ENCODE measurements at regions not wholly inside any gene's neighbourhood (a gene's known extent, or its start where the extent isn't known, plus 50 kb on each side); places are given as distances from the start of the nearest gene placed in this dataset.

DNA sequence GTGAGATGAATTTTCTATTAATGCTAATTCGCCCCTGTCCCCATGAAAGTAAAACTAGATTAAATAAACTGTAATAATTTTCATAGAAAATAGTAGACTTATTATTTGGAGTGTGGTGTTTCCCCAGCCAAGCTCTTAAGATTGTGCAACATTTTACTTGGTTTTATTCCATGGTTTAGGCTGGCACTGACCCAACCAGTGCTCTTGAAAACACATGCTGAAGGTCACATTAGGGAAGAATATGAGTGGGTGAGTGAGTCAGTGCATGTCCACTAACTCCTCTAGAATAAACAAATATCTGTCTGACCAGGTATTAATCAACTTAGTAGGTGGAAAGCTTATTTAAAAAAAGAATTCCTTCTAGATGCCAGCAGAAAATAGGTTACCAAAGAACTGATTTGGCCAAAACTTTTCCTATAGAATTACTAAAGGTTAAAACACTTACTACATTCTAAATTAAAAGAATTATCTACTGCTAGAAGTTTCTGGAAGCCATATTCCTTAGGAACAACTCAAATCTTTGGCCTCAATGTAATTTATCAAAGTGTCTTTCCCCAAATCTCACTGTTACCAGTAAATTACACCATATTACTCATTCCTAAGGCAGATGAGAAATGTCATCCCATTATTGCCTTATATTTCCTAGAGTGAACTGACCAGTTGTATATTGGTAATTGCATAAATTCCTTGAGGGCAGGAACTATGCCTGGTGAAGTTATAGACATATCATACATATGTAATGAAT, 89.7 kb upstream of the RGS1 start:
- H3K36me3 ChIP-seq (ENCODE audit: control insufficient read depth, insufficient read depth, low read length) = no peaks in the 10 kb centered on the region
- no peak overlapping the region for H3K4me3 ChIP-seq (ENCODE audit: low read depth, low read length)
- no peaks in the 10 kb centered on the region for H3K27me3 ChIP-seq (ENCODE audit: control insufficient read depth, insufficient read depth, low read length)
- TF ChIP-seq, protein P1, sequence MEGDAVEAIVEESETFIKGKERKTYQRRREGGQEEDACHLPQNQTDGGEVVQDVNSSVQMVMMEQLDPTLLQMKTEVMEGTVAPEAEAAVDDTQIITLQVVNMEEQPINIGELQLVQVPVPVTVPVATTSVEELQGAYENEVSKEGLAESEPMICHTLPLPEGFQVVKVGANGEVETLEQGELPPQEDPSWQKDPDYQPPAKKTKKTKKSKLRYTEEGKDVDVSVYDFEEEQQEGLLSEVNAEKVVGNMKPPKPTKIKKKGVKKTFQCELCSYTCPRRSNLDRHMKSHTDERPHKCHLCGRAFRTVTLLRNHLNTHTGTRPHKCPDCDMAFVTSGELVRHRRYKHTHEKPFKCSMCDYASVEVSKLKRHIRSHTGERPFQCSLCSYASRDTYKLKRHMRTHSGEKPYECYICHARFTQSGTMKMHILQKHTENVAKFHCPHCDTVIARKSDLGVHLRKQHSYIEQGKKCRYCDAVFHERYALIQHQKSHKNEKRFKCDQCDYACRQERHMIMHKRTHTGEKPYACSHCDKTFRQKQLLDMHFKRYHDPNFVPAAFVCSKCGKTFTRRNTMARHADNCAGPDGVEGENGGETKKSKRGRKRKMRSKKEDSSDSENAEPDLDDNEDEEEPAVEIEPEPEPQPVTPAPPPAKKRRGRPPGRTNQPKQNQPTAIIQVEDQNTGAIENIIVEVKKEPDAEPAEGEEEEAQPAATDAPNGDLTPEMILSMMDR (IDR thresholded peaks at IDR 0.05; ENCODE audit: insufficient read depth, low read length, poor library complexity, severe bottlenecking) = no peak
- DNase-seq (ENCODE audit: low read depth) = peak; percentile 81

DNA sequence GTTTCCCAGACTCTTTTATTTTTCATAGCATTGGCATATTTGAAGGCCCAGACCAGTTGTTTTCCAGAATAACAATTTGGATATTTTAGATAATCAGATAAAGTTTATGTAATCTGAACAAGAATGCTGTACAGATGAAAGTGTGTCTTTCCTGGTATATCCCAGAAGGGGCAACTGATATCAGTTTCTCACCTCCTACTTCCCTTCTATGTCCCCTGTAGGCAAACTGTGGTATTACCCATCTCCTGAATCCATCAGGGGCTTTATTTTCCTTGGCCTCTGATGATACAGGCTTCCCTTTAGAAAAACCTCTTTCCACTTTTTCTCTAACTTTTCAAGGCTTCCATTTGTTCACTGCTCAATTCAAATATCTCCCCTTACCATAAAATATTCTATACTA, 87.5 kb upstream of the RGS1 start:
- TF ChIP-seq, protein P1 (IDR thresholded peaks at IDR 0.05; ENCODE audit: insufficient read depth, low read length, poor library complexity, severe bottlenecking) = peak; percentile 5
- no peak for DNase-seq (ENCODE audit: low read depth)
- no peaks in the 10 kb centered on the region for H3K27me3 ChIP-seq (ENCODE audit: control insufficient read depth, insufficient read depth, low read length)
- H3K36me3 ChIP-seq (ENCODE audit: control insufficient read depth, insufficient read depth, low read length) = no peaks in the 10 kb centered on the region
- H3K4me3 ChIP-seq (ENCODE audit: low read depth, low read length) = no peak overlapping the region

DNA sequence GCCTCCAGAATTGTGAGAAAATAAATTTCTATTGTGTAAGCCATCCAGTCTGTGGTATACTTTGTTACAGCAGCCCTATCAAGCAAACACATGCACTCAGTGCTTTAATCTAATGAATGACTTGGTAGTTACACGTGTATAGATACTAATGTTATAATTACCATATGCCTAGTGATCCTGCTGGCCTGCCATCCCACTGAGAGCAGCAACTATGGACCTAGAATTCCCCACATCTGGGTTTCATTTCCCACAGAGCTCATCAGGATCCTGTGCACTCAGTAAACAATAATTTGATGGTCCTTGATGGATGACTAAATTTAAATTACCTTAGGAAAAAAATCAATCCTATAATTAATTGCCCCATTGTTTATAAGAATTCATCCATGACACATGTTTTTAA, 86.5 kb upstream of the RGS1 start:
- TF ChIP-seq, protein P1 (IDR thresholded peaks at IDR 0.05; ENCODE audit: insufficient read depth, low read length, poor library complexity, severe bottlenecking) = no peak
- Histone ChIP-seq H3K4me3 (ENCODE audit: low read depth, low read length) (no peak overlapping the region), H3K27me3 (ENCODE audit: control insufficient read depth, insufficient read depth, low read length) (no peaks in the 10 kb centered on the region), H3K36me3 (ENCODE audit: control insufficient read depth, insufficient read depth, low read length) (no peaks in the 10 kb centered on the region)
- DNase-seq (ENCODE audit: low read depth) = no peak

DNA sequence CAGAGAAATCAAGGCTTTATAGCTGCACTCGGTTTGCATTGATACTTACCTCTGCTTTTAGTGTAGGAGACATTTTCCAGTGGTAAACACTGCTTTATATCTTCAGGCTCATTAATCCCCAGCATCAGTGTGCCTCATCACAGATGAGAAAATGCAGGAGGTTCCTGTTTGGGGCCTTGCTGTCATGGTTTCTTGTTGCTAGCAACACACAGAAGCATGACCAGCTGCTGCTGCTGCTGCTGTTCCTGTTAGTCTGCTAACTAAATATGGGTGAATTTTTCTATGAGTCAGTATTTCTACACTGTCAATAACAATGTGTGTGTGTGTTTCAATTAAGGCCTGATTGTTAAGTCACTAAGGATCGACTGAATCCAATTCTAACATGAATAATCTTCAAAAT, 85.8 kb upstream of the RGS1 start:
- DNase-seq (ENCODE audit: low read depth) = peak; percentile 91
- no peaks in the 10 kb centered on the region for H3K27me3 ChIP-seq (ENCODE audit: control insufficient read depth, insufficient read depth, low read length)
- no peak overlapping the region for H3K4me3 ChIP-seq (ENCODE audit: low read depth, low read length)
- TF ChIP-seq, protein P1 (IDR thresholded peaks at IDR 0.05; ENCODE audit: insufficient read depth, low read length, poor library complexity, severe bottlenecking) = no peak
- no peaks in the 10 kb centered on the region for H3K36me3 ChIP-seq (ENCODE audit: control insufficient read depth, insufficient read depth, low read length)

DNA sequence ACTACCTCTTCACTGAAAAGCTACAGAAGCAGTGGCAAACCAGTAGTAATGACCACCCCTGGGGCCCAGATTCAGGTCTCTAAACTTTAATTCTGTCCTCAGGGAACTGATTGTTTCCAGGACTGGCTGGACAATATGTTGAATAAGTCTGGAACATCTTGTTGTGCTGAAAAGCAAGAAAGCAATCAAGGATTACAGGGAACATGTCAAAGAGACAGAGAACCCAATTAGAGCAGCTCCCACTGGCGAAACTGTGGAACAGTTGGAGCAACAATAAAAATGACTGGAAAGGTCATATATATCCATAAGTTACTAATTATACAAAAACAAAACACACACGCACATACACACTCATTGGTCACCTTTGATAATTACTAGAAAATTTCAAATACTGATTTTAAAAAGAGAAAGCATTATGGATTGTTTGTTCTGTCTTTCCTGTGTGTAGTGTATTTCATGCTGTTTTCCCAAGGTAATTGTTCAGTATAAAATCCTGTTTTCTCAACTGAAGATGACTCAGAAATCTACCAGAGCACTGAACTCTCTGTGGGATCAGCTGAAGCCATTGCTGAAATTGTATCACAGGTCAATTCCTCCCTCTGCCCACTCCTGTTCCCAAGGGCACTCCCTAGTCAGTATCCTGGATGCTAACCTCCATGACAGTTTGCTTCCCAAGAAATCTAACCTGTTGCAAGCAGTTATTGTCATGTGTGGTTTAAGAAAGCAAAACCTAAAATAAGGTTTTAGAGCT, 83.6 kb upstream of the RGS1 start:
- Histone ChIP-seq H3K27me3 (ENCODE audit: control insufficient read depth, insufficient read depth, low read length) (no peaks in the 10 kb centered on the region), H3K36me3 (ENCODE audit: control insufficient read depth, insufficient read depth, low read length) (no peaks in the 10 kb centered on the region), H3K4me3 (ENCODE audit: low read depth, low read length) (no peak overlapping the region)
- no peak for DNase-seq (ENCODE audit: low read depth)
- TF ChIP-seq, protein P1 (IDR thresholded peaks at IDR 0.05; ENCODE audit: insufficient read depth, low read length, poor library complexity, severe bottlenecking) = peak; percentile 15

All from kidney epithelial cell (primary cell).